ENCODE measurements at regions not wholly inside any gene's neighbourhood (a gene's known extent, or its start where the extent isn't known, plus 50 kb on each side); places are given as distances from the start of the nearest gene placed in this dataset.

- no peak for DNase-seq (ENCODE audit: insufficient read length, low spot score, missing footprints)
These were observed 316.0 kb upstream of the SEMA3C start for GRCh38 chr7:81234896-81235295.

GRCh38 chr7:81233208-81233940 lies 314.5 kb upstream of the SEMA3C start:
- H3K9me3 ChIP-seq (ENCODE audit: low read depth, low read length): no peaks in the 10 kb centered on the region
- H3K27me3 ChIP-seq (ENCODE audit: insufficient read depth, low read length): no peaks in the 10 kb centered on the region
- H3K4me3 ChIP-seq (ENCODE audit: insufficient read depth, low read length): no peak overlapping the region
- no peaks in the 10 kb centered on the region for H3K4me1 ChIP-seq (ENCODE audit: insufficient read depth, low read length)
- H3K27ac ChIP-seq (ENCODE audit: low read depth, low read length): no peak overlapping the region
- no peak for DNase-seq (ENCODE audit: insufficient read length, low spot score, missing footprints)
- H3K4me2 ChIP-seq (ENCODE audit: insufficient read depth, low read length): no peak overlapping the region
- no peaks in the 10 kb centered on the region for H3K36me3 ChIP-seq (ENCODE audit: insufficient read depth, low read length)
- TF ChIP-seq CTCF (IDR thresholded peaks at IDR 0.05; ENCODE audit: extremely low read depth, low read depth, low read length): no peak
- H4K20me1 ChIP-seq (ENCODE audit: insufficient read depth, low read length): no peaks in the 10 kb centered on the region
- H2AFZ ChIP-seq (ENCODE audit: low read length): no peak overlapping the region
- no peaks in the 10 kb centered on the region for H3K79me2 ChIP-seq (ENCODE audit: insufficient read depth, low read length)

More at GRCh38 chr7:81234896-81235295, 316.0 kb upstream of the SEMA3C start:
- Histone ChIP-seq H3K27ac (ENCODE audit: low read depth, low read length) (no peak overlapping the region), H3K79me2 (ENCODE audit: insufficient read depth, low read length) (no peaks in the 10 kb centered on the region), H4K20me1 (ENCODE audit: insufficient read depth, low read length) (no peaks in the 10 kb centered on the region), H3K4me3 (ENCODE audit: insufficient read depth, low read length) (no peak overlapping the region), H3K4me1 (ENCODE audit: insufficient read depth, low read length) (no peaks in the 10 kb centered on the region), H3K36me3 (ENCODE audit: insufficient read depth, low read length) (no peaks in the 10 kb centered on the region), H3K9me3 (ENCODE audit: low read depth, low read length) (no peaks in the 10 kb centered on the region), H3K27me3 (ENCODE audit: insufficient read depth, low read length) (no peaks in the 10 kb centered on the region), H3K4me2 (ENCODE audit: insufficient read depth, low read length) (no peak overlapping the region), H2AFZ (ENCODE audit: low read length) (no peak overlapping the region)
- no peak for TF ChIP-seq CTCF (IDR thresholded peaks at IDR 0.05; ENCODE audit: extremely low read depth, low read depth, low read length)

GRCh38 chr7:81232084-81232799 lies 313.4 kb upstream of the SEMA3C start:
- H3K27me3 ChIP-seq (ENCODE audit: insufficient read depth, low read length): no peaks in the 10 kb centered on the region
- no peak overlapping the region for H3K27ac ChIP-seq (ENCODE audit: low read depth, low read length)
- no peak overlapping the region for H3K4me3 ChIP-seq (ENCODE audit: insufficient read depth, low read length)
- no peak overlapping the region for H2AFZ ChIP-seq (ENCODE audit: low read length)
- no peaks in the 10 kb centered on the region for H3K9me3 ChIP-seq (ENCODE audit: low read depth, low read length)
- H3K79me2 ChIP-seq (ENCODE audit: insufficient read depth, low read length): no peaks in the 10 kb centered on the region
- no peaks in the 10 kb centered on the region for H3K4me1 ChIP-seq (ENCODE audit: insufficient read depth, low read length)
- no peak overlapping the region for H3K4me2 ChIP-seq (ENCODE audit: insufficient read depth, low read length)
- no peaks in the 10 kb centered on the region for H4K20me1 ChIP-seq (ENCODE audit: insufficient read depth, low read length)
- no peaks in the 10 kb centered on the region for H3K36me3 ChIP-seq (ENCODE audit: insufficient read depth, low read length)
- TF ChIP-seq CTCF (IDR thresholded peaks at IDR 0.05; ENCODE audit: extremely low read depth, low read depth, low read length): no peak
- peak; percentile 23 for DNase-seq (ENCODE audit: insufficient read length, low spot score, missing footprints)

- H3K9me3 ChIP-seq (ENCODE audit: low read depth, low read length): no peaks in the 10 kb centered on the region
- no peak for TF ChIP-seq CTCF (IDR thresholded peaks at IDR 0.05; ENCODE audit: extremely low read depth, low read depth, low read length)
- no peak overlapping the region for H3K4me2 ChIP-seq (ENCODE audit: insufficient read depth, low read length)
- H3K36me3 ChIP-seq (ENCODE audit: insufficient read depth, low read length): no peaks in the 10 kb centered on the region
- no peaks in the 10 kb centered on the region for H3K27me3 ChIP-seq (ENCODE audit: insufficient read depth, low read length)
- no peaks in the 10 kb centered on the region for H3K79me2 ChIP-seq (ENCODE audit: insufficient read depth, low read length)
- peak overlapping the region; percentile 35 for H2AFZ ChIP-seq (ENCODE audit: low read length)
- no peak overlapping the region for H3K4me3 ChIP-seq (ENCODE audit: insufficient read depth, low read length)
- H3K4me1 ChIP-seq (ENCODE audit: insufficient read depth, low read length): no peaks in the 10 kb centered on the region
- H4K20me1 ChIP-seq (ENCODE audit: insufficient read depth, low read length): no peaks in the 10 kb centered on the region
- H3K27ac ChIP-seq (ENCODE audit: low read depth, low read length): no peak overlapping the region
- DNase-seq (ENCODE audit: insufficient read length, low spot score, missing footprints): peak; percentile 57
These were observed 312.5 kb upstream of the SEMA3C start for GRCh38 chr7:81231301-81231838.
